A549 (cell line): ENCODE measurements at regions not wholly inside any gene's neighbourhood (a gene's known extent, or its start where the extent isn't known, plus 50 kb on each side); places are given as distances from the start of the nearest gene placed in this dataset.

ENCODE experiments used
- CEBPB ChIP-seq, 2 experiments: fragments of >200 bp in 1 of 2; sonication (Bioruptor Twin) in 1 of 2; formaldehyde crosslinking in 1 of 2; IDR thresholded peaks; 2 replicates each; pipeline ENCODE4 v1.6.1; 2012 to 2016
- CTCF ChIP-seq: fragments of >200 bp; sonication (Bioruptor Twin); formaldehyde crosslinking; IDR thresholded peaks from 3 replicates; pipeline ENCODE4 v1.5.1; 2016
- EP300 ChIP-seq, 2 experiments: fragments of >200 bp; sonication (Bioruptor Twin); formaldehyde crosslinking; IDR thresholded peaks; 2 replicates in 1 of 2; 3 replicates in 1 of 2; pipeline ENCODE4 v1.6.1; 2016 to 2017
- JUNB ChIP-seq: fragments of >200 bp; sonication (Bioruptor Twin); formaldehyde crosslinking; IDR thresholded peaks from 2 replicates; pipeline ENCODE4 v1.6.1; 2016
- PBX3 ChIP-seq: IDR thresholded peaks from 2 replicates; pipeline ENCODE4 v1.6.1; 2012
- POLR2A ChIP-seq: IDR thresholded peaks from 2 replicates; pipeline ENCODE4 v1.6.1; 2012; ENCODE audit warnings: mild to moderate bottlenecking, low read length

GRCh38 chr11:42363701-42364100 is 904.2 kb upstream of the LRRC4C start:
- no peak for TF ChIP-seq CTCF
- no peak for TF ChIP-seq JUNB
- no peak for TF ChIP-seq CEBPB (IDR thresholded peaks at IDR 0.05)
- TF ChIP-seq EP300 (IDR thresholded peaks at IDR 0.05): no peak
- TF ChIP-seq PBX3: no peak
- TF ChIP-seq POLR2A: no peak
